ENCODE measurements at regions not wholly inside any gene's neighbourhood (a gene's known extent, or its start where the extent isn't known, plus 50 kb on each side); places are given as distances from the start of the nearest gene placed in this dataset.

DNA sequence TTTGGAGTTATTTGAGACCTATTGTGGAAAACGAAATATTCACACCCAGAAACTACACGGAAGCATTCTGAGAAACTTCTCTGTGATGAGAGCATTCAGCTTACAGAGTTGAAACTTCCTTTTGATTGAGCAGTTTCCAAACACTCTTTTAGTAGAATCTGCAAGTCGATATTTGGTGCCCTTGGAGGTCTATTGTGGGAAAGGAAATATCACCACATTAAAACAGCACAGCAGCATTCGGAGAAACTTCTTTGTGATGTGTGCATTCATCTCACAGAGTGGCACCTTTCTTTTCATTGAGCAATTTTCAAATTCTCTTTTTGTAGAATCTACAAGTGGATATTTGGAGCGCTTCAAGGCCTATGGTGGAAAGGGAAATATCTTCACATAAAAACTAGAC, 595.7 kb upstream of the ALG10B start:
- TF ChIP-seq TSC22D4 (tag; IDR thresholded peaks at IDR 0.05) (no peak), MAZ (CRISPR knock-in tag; conservative IDR thresholded peaks at IDR 0.05 in 1 of 2, IDR thresholded peaks at IDR 0.05 in 1 of 2) (no peak), CHD2 (IDR thresholded peaks at IDR 0.05; ENCODE audit: low read depth, low read length) (no peak), TBL1XR1 (IDR thresholded peaks at IDR 0.05; ENCODE audit: low read length in 2 of 2) (no peak), MAFK (IDR thresholded peaks at IDR 0.05; ENCODE audit: low read length) (no peak), ZBTB8A (IDR thresholded peaks at IDR 0.05; ENCODE audit: partially characterized antibody) (no peak), FOSL1 (tag; conservative IDR thresholded peaks at IDR 0.05) (no peak)

Data from K562 (cell line).